ENCODE measurements at regions not wholly inside any gene's neighbourhood (a gene's known extent, or its start where the extent isn't known, plus 50 kb on each side); places are given as distances from the start of the nearest gene placed in this dataset.

DNA sequence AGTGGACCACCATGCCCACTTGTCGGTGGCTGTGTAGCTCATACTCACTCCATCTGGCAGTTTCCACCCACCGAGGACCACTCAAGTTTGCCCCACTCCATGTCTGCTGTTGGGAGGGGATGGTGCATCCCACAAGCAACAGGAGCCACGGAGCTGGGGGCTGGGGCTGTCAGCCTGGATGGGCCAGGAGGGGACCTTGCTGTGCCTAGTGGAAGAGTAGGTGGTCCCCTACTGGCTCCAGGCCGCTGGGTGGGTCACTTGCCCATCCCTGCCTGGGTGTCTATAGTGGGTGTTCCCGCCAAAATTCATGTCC is 57.0 kb downstream of the SMIM38 start:
- peak in 1 of 2 donors; percentile 17 for DNase-seq
- Histone ChIP-seq H3K4me1 (peaks cover 0 to 4% (median 2%) of the 10 kb centered on the region in 4 donors), H3K4me3 (no peak overlapping the region), H3K9me3 (peaks cover 0 to 9% (median under 1%) of the 10 kb centered on the region in 4 donors), H3K36me3 (no peaks in the 10 kb centered on the region), H3K27me3 (peaks cover 0 to 16% (median 0%) of the 10 kb centered on the region in 3 donors), H3K27ac (no peak overlapping the region)
- 85 to 92% (median 88%) methylated on average over 5 of the region's 5 CpGs for WGBS, 5 donors
- no peak for TF ChIP-seq POLR2A (IDR thresholded peaks at IDR 0.05)
- TF ChIP-seq POLR2AphosphoS5 (IDR thresholded peaks at IDR 0.05) = no peak
- no peak for TF ChIP-seq EP300 (IDR thresholded peaks at IDR 0.05)
- TF ChIP-seq, protein P1, sequence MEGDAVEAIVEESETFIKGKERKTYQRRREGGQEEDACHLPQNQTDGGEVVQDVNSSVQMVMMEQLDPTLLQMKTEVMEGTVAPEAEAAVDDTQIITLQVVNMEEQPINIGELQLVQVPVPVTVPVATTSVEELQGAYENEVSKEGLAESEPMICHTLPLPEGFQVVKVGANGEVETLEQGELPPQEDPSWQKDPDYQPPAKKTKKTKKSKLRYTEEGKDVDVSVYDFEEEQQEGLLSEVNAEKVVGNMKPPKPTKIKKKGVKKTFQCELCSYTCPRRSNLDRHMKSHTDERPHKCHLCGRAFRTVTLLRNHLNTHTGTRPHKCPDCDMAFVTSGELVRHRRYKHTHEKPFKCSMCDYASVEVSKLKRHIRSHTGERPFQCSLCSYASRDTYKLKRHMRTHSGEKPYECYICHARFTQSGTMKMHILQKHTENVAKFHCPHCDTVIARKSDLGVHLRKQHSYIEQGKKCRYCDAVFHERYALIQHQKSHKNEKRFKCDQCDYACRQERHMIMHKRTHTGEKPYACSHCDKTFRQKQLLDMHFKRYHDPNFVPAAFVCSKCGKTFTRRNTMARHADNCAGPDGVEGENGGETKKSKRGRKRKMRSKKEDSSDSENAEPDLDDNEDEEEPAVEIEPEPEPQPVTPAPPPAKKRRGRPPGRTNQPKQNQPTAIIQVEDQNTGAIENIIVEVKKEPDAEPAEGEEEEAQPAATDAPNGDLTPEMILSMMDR (IDR thresholded peaks at IDR 0.05) = no peak
- intact Hi-C loops (cut with DNase I; ENCODE audit: low total_unique reads) = no loop called here

GRCh38 chr11:69213316-69213715 is 57.6 kb downstream of the SMIM38 start:
- no peak overlapping the region for H3K27ac ChIP-seq
- intact Hi-C loops (cut with DNase I; ENCODE audit: low total_unique reads) = no loop called here
- peaks cover 0 to 6% (median 0%) of the 10 kb centered on the region in 4 donors for H3K9me3 ChIP-seq
- H3K4me3 ChIP-seq = no peak overlapping the region
- H3K36me3 ChIP-seq = no peaks in the 10 kb centered on the region
- WGBS, 5 donors = 73 to 87% (median 84%) methylated on average over 9 of the region's 9 CpGs
- peaks cover 0 to 16% (median 0%) of the 10 kb centered on the region in 3 donors for H3K27me3 ChIP-seq
- TF ChIP-seq POLR2AphosphoS5 (IDR thresholded peaks at IDR 0.05) (no peak), POLR2A (IDR thresholded peaks at IDR 0.05) (no peak), EP300 (IDR thresholded peaks at IDR 0.05) (no peak)
- TF ChIP-seq, protein P1 (IDR thresholded peaks at IDR 0.05) = no peak
- peaks cover 0 to 10% (median 4%) of the 10 kb centered on the region in 4 donors for H3K4me1 ChIP-seq
- DNase-seq = peak in 1 of 2 donors; percentile 7

- TF ChIP-seq, protein P1 (IDR thresholded peaks at IDR 0.05) = no peak
- no peaks in the 10 kb centered on the region for H3K36me3 ChIP-seq
- H3K4me3 ChIP-seq = no peak overlapping the region
- H3K9me3 ChIP-seq = no peaks in the 10 kb centered on the region
- H3K4me1 ChIP-seq = peaks cover 0 to 10% (median 4%) of the 10 kb centered on the region in 4 donors
- intact Hi-C loops (cut with DNase I; ENCODE audit: low total_unique reads) = no loop called here
- H3K27ac ChIP-seq = no peak overlapping the region
- WGBS, 5 donors = 84 to 100% (median 90%) methylated on average over 1 of the region's 1 CpG
- DNase-seq = no peak
- H3K27me3 ChIP-seq = peaks cover 0 to 19% (median 0%) of the 10 kb centered on the region in 3 donors
Measured at GRCh38 chr11:69213964-69214363, 58.2 kb downstream of the SMIM38 start.

DNA sequence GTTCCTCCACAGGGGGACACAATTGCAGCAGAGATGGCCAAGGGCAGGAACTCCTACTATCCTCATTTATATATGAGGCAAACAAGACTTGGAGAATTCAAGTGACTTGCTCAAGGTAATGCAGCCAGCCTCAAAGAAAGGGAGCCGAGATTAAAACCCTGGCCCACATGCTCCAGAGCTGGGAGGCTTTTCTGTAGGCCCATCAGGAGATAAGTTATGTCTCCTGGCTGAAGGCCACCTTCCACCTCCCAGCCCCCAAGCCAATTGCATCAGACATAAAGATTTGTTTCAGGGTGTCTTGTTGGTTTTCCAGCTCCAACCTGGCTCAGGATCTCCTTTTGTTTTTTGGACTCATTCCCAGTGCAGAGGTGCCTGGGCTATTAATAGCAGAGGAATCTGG is 59.5 kb downstream of the SMIM38 start:
- DNase-seq = peak in 1 of 2 donors; percentile 9
- no peak overlapping the region for H3K27ac ChIP-seq
- peaks cover 0 to 21% (median 0%) of the 10 kb centered on the region in 3 donors for H3K27me3 ChIP-seq
- no peaks in the 10 kb centered on the region for H3K9me3 ChIP-seq
- WGBS, 5 donors = 75 to 94% (median 90%) methylated on average over 1 of the region's 1 CpG
- intact Hi-C loops (cut with DNase I; ENCODE audit: low total_unique reads) = no loop called here
- peaks cover 0 to 10% (median 4%) of the 10 kb centered on the region in 4 donors for H3K4me1 ChIP-seq
- H3K36me3 ChIP-seq = no peaks in the 10 kb centered on the region
- TF ChIP-seq POLR2A (IDR thresholded peaks at IDR 0.05) = no peak
- no peak for TF ChIP-seq POLR2AphosphoS5 (IDR thresholded peaks at IDR 0.05)
- TF ChIP-seq, protein P1 (IDR thresholded peaks at IDR 0.05) = no peak
- no peak for TF ChIP-seq EP300 (IDR thresholded peaks at IDR 0.05)
- H3K4me3 ChIP-seq = no peak overlapping the region
